H54 (cell line): ENCODE measurements at regions not wholly inside any gene's neighbourhood (a gene's known extent, or its start where the extent isn't known, plus 50 kb on each side); places are given as distances from the start of the nearest gene placed in this dataset.

Experiments used
- DNase-seq: peaks from one replicate; pipeline ENCODE4 v3.0.0; 2011; ENCODE audit warnings: low spot score, mixed read lengths; ENCODE audit not compliant: insufficient read length
- FAIRE-seq: peaks from 3 replicates; lab custom pipeline; 2011; peaks lifted over from hg19 to GRCh38; lab: Jason Lieb, UNC
- POLR2A ChIP-seq: IDR thresholded peaks from 2 replicates; pipeline ENCODE4 v1.6.1; 2011; ENCODE audit warnings: low read depth, mild to moderate bottlenecking, low read length

DNA sequence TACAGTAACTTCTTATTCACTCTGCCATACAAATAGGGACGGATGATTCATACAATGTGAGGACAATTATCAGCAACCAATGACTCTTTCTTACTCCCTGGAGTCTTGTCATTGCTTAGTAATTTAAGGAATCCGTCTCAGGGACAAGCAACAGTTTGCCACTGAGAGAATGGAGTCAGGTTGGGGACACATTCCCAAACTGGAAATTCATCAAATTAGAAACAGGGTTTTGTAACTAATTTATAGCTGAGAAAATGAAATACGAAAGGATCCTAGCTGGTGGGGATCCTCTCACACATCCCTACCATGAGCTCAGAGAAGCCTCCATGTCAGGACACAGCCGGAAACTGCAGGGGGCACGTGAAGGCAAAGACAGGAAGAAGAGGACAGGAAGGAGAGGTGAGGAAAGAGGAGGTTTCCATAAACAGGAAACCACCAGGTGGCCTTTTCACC lies 50.4 kb upstream of the KDR start:
- TF ChIP-seq POLR2A = 0 out of 2 replicates have a peak, but pooled peaks have one; percentile 21
- DNase-seq = peak; percentile 15
- no peak for FAIRE-seq

DNA sequence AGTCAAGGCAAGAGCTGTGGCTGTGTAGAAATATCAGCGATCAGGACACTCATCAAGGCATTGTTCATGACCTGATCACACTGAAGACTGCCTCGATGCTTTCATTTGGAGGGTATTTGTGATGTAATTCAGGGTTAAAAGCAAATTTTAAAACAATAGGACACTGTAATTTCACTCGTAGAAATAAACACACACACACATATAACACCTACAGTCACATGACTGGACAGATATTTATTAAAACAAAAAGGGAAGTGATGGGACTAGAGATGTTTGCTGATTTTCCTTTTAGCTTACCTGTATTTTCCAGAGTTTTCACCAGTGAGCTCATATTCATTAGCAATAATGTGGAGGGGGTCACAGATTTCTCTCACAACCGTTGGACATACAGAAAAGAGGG lies 51.1 kb upstream of the KDR start:
- FAIRE-seq = no peak

DNA sequence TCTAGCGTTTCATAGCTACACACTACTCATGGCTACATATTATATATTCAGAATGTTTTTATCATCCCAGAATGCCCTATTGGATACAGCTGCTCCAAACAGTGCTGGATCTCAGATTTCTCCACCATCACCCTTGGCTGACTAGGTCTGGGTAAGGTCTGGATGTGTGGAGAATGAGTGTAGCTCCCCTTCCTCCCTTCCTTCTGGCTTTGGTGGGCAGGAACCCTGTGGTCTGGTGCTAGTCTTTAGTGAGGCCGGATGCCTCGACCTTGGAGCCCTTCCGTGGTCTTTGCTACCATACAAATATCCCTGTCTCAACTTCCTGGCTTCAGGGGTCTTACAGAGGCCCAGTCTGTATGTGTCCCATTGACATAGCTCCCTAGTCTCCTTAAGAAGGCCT lies 52.1 kb upstream of the KDR start:
- FAIRE-seq (no peak), DNase-seq (no peak)
- TF ChIP-seq POLR2A = no peak

More for the DNA sequence above, 51.1 kb upstream of the KDR start:
- no peak for TF ChIP-seq POLR2A
- no peak for DNase-seq

DNA sequence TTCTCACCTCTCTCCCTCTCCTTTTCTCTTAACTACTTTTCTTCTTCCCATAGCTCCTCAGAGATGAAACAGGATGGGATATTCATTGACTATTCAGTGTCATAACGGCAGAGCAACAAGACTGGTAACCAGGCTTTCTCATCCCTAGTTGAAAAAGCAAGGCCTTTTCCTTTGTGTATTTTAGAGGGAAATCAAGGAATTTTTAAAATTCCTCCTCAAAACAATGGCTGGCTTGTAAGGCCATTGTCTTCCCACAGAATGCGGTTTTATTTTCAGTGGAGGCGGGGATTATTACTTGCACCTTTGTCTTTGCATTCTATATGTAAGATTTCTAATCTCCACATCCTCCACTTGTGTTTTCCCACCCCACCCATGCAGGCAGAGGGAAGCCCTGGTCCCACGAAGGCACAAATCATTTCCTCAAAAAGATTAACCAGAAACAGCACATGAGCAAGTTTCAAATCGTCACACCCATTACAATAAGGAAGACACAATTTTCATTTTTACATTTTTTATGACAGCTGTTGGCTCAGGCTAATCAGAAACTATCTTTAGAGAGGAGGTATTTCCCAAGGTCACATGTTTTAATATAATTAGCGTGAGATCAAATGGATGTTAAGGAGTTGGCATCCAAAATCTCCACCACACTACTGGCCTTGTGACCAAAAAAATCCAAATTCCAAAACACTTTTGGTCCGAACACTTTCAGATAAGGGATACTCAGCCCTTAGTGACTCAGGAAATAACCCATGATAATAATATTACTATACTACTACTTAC lies 53.0 kb upstream of the KDR start:
- FAIRE-seq (no peak), DNase-seq (no peak)
- TF ChIP-seq POLR2A = no peak

DNA sequence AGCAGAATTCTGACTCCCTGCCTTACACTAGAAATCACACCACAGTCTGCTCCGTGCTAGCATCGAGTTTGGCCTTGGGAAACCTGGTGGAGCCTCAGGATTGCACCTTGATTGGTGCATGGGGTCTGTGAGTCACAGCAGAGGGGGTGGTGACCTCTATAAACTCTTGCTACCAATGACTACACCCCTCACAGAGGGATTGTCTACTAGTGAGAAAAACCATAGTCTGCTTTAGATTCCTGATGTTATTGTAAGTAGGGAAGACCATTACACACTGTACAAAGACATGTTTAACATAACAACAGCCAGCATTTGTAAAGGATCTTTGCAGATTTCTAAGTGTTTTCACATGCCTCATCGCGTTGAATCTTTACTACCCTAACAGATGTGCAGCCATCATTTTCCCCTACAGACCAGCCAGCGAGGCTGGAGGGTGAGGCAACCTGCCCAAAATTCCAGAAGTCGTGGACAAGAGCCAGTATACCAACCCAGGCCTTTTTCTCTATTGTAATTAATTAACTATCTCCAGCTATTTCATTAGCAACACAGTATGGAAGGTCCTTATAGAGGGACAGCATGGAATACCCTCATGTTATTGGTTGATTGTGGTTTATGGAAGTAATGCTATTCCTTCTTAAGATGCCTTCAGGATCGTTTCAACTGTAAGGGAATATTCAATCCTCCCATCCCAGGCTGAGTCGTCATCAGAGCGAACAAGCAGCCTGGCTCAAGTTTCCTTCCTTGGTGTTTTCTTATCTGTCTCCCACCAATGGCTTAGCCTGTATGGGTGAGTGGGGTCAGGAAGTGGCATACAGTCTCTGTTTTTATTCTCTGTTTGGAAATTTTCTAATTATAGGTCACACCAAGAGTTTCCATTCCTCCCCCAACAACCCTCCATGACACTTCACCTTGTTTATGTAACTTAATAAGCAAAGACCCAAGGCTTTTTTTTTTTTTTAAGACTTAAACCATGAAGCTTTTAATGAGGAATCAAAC lies 55.9 kb upstream of the KDR start:
- no peak for DNase-seq
- FAIRE-seq = no peak
- no peak for TF ChIP-seq POLR2A

DNA sequence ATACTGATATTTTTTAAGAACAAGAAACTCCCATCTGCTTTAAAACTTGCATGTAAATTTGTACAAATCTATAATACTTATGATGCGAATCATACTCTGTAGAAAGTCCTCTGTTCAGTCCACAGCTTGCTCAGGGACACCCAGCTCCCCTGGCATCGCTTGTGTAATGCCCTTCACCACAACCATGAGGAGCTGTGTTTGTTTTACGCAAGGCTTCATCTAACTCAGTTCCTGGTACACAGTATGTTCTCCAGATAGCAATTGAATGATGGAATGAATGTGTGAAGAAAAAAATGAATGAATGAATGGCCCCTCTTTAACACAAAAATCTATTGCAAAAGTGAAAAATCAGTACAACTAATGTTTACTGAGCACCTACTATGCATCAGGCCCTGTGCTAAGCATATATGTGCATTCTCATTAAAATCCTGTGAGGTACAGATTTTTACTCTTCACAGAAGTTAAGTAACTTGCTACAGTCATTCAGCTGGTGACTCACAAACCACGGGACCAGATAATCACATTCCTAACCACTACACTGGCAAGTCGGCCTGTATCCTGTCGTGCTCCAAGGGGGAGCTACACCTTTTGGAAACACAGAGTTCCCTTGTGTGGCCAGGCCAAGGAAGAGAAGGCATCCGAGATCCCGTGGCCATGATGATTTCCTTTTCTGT lies 58.7 kb upstream of the KDR start:
- no peak for TF ChIP-seq POLR2A
- peak; percentile 26 for DNase-seq
- peak; percentile 91 for FAIRE-seq

DNA sequence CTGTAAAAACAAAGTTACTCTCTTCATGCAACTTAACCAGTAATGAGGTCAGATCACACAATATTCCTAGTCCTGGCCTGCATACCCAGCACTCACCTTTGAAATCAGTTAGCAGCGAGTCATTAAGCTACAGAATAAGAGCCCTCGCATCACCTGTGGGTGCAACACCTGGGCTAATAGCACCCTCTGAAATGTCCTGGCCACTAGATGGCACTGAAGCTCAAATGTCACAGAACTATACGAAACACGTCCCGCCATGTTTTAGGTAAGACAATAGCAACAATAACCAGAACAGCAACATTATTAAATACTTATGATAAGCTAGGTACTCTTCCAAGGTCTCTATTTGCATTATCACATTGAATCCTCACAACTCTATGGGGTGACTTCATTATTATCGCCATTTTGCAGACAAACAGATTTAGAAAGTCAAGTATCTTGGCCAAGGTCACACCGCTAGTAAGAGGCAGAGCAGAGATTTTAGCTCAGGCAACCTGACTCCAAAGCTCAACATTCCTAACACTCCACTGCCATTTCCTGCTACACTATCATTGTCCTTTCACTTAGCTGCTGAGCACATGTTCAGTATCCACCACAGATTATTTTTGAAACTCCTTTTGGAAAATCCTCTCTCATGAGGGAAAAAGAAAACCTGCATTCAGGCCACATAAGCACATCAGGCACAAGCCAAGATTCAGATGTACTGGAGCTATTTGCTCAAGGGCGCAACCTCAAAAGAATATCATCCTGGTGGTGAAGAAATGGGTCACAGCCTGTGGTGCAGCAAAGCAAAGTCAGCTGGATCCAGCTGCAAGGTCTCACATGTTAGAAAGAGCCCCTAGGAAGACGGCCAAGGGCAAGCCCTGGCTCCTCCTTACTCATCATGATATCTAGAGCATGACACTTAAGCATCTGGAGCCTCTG lies 59.5 kb upstream of the KDR start:
- FAIRE-seq = no peak

DNA sequence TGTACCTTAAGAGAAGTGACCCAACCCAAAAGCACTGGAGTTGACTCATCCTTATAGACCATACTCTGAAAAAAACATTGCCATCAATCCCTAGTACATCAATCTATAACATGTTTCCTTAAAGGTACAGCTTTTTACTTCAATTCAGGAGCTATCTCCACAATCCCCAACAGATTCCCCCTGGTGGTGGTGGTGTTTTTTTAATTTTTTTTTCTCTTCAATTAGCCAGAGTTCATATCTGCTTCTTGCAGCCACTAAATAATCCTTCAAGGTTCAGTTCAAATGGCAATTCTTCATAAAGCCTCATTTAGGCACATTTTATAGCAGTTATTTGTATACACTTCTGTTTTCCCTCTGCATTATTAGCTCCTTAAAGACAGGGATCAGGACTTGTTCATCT lies 60.7 kb upstream of the KDR start:
- DNase-seq = no peak
- no peak for TF ChIP-seq POLR2A
- FAIRE-seq = no peak

More for the DNA sequence above, 59.5 kb upstream of the KDR start:
- DNase-seq = no peak
- no peak for TF ChIP-seq POLR2A

DNA sequence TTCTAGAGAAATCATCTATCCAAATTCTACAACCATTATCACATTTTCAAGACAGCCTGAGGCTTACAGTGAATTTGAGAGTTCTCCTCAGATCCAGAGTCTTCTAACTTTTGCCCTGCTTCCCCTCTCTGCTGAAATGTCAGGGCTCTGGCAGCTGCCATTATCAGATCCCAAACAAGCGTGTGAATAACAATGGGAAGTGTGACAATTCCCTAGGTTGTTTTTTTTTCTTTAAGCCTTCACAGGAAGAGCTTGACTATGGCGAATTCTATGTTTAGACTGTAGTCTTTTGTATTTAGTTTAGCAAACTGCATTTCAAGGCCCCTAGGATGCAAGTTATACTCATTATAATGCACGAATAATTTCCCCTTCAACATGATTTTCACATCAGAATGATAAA lies 61.3 kb upstream of the KDR start:
- no peak for FAIRE-seq
- TF ChIP-seq POLR2A = no peak
- DNase-seq = no peak

DNA sequence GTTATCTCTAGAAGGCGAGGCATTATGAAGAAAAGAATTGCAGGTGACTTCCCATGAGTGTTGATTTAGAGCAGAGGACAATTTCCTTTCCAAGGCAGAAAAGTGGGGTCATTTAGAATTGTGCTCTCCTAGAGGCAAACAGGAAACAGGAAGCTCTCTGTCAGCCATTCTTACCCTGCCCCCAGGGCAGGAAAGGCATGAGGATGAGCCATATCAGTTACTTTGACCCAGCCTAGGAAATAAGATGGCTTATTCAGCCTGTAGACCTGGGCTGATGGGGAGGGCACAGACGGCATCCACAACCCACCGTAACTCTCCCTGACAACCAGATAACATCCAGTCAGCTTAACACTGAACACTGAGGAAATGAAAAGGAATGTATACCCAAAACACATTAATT lies 88.8 kb upstream of the KDR start:
- no peak for FAIRE-seq
- no peak for TF ChIP-seq POLR2A
- no peak for DNase-seq

DNA sequence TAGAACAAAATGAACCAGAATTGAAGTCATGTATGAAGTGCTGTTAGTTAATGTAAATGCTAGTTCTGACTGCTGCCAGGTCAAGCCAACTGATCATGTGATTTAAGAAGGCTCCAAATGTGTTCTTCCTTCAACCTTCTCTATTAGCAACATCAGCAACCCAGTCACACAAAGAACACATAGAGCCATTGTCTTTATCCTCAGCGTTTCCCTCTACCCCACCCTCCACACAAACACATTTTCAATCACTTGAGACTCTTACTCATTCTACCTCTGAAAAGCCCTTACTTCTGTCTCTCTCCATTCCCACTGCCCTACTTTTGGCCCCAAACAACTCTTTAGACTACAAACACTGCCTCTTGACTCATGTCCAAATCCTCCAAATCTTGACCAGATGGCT lies 89.7 kb upstream of the KDR start:
- DNase-seq (no peak), FAIRE-seq (no peak)
- TF ChIP-seq POLR2A = no peak

DNA sequence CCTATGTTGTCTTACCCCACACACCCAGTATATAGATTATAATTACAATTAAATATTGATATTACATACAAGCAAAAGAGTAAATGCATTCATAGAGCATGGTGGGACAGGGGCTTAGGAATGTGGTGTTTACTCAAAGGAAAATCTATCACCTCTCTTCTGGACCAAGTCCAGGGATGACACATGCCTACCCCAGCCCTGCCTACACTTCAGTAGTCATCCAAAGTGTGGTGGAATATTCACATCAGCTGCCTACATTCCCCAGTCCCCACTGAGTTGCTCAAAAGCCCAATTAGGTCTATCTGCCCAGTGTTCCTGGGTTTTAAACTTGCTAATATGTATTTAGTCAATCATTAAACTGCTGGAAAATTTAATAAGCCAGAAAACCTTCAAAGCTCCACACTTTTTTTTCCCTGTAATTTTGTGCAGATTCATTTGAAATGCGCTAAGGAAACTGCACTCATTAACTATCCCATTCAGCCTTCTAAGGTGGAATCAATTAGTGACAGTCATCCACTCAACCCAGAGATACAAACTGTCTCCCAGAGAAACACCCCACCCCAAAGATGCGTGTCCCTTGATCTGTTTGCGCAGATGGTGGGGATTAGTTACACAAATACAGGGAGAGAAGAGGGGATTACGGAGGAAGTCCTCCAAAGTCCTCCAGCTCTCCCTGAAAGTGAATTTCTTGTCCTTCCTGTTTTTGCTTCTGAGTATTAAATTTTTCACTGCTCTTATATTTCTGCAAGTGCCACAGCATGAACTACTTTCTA lies 91.7 kb upstream of the KDR start:
- no peak for DNase-seq
- FAIRE-seq = no peak
- no peak for TF ChIP-seq POLR2A
